ENCODE measurements at regions not wholly inside any gene's neighbourhood (a gene's known extent, or its start where the extent isn't known, plus 50 kb on each side); places are given as distances from the start of the nearest gene placed in this dataset.
"Not testable (repeated sequence)": the region's sequence is repeated elsewhere in the genome, so short reads cannot be mapped to it uniquely, and the experiment has no call there.

GRCh38 chr2:210963386-210963785 is 407.0 kb downstream of the CPS1 start:
- no peak for ATAC-seq

GRCh38 chr2:210964141-210964764 is 407.9 kb downstream of the CPS1 start:
- no peak for ATAC-seq

GRCh38 chr2:210965472-210965871 is 409.1 kb downstream of the CPS1 start:
- no peak for ATAC-seq

- no peak for ATAC-seq
Observed at GRCh38 chr2:210966330-210966729, 409.9 kb downstream of the CPS1 start.

GRCh38 chr2:210971431-210971830 is 415.0 kb downstream of the CPS1 start:
- ATAC-seq, result no peak

DNA sequence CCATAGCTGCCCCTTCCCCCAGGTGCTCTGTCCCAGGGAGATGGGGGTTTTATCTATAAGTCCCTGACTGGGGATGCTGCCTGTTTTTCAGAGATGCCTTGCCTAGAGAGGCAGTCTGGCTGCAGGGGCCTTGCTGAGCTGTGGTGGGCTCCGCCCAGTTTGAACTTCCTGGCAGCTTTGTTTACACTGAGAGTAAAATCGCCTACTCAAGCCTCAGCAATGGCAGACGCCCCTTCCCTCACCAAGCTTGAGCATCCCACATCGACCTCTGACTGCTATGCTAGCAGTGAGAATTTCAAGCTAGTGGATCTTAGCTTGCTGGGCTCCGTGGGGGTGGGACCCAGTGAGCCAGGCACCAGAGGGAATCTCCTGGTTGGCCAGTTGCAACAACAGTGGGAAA is 430.4 kb downstream of the CPS1 start:
- not testable (repeated sequence) for ATAC-seq

GRCh38 chr2:210991107-210991506 is 434.7 kb downstream of the CPS1 start:
- no peak for ATAC-seq

GRCh38 chr2:210994104-210994503 is 437.7 kb downstream of the CPS1 start:
- no peak for ATAC-seq

DNA sequence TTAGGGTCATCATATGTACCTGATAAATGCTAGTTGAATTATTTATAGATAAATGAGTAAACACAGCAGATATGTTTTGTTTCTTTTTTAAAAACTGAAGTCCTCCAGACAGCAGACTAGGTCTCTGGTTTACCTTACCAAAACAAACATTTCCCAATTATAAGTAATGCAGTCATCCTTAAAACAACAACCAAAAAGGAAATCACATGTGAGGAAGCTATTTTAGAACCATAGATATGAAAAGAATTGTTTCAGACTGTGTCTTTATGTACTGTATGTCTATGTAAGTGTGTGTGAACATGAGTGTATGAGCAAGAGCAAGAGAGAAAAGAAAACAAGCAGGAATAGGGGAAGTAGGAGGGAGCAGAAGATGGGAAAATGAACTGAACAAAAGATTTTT is 441.0 kb downstream of the CPS1 start:
- ATAC-seq, result no peak

DNA sequence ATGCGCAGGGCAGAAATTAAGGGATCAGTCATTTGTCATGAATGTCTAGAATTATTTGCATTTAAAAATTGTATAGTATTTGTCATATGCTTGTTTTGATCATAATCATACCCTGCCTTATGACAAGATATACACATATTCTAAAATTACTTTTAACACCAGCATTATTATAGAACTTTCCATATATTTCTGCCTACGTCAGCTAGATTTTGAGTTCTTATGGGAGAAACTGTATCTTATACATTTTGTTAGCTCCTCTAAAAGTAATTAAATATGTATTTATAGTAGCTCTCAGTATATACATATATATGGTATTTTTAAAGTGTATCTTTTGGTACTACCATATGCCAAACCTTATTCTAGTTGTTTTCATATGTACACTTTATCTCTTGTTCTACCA is 441.9 kb downstream of the CPS1 start:
- ATAC-seq, result no peak

GRCh38 chr2:211014376-211014775 is 458.0 kb downstream of the CPS1 start:
- no peak for ATAC-seq

- ATAC-seq, result no peak
Observed at GRCh38 chr2:211014906-211015305, 458.5 kb downstream of the CPS1 start.

- not testable (repeated sequence) for ATAC-seq
Observed at GRCh38 chr2:211025089-211025488, 468.7 kb downstream of the CPS1 start.

- no peak for ATAC-seq
Observed at GRCh38 chr2:211026109-211026508, 469.7 kb downstream of the CPS1 start.

DNA sequence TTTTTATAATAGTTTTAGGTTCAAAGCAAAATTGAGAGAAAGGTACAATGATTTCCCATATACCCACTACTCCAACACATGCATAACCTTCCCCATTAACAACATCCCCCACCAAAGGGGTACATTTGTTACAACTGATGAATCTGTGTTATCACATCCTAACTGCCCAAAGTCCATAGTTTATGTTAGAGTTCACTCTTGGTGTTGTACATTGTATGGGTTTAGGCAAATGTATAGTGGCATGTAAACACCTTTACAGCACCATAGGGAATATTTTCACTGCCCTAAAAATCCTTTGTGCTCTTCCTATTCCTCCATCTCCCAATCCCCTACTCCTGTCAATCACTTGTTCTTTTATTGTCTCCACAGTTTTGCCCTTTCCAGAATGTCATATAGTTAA is 471.6 kb downstream of the CPS1 start:
- ATAC-seq, result no peak

DNA sequence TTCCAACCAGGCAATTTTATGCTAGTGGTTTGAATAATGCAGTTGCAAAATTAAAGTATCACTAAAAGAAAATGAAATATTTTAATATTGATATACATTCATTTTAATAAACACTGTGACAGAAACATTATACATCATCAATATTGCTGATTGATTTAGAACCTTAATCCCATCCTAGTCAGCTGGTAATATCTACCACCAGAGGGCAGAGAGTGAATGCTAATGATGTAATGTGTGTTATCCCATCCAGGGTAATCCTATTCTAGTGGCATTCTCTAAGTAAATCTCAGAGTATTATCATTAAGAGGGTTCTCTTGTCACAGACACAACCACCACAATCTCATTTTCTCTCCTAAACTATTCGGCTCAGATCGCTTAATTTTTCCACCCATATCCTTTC is 477.4 kb downstream of the CPS1 start:
- ATAC-seq, result no peak

- no peak for ATAC-seq
Observed at GRCh38 chr2:211035548-211036185, 479.3 kb downstream of the CPS1 start.

DNA sequence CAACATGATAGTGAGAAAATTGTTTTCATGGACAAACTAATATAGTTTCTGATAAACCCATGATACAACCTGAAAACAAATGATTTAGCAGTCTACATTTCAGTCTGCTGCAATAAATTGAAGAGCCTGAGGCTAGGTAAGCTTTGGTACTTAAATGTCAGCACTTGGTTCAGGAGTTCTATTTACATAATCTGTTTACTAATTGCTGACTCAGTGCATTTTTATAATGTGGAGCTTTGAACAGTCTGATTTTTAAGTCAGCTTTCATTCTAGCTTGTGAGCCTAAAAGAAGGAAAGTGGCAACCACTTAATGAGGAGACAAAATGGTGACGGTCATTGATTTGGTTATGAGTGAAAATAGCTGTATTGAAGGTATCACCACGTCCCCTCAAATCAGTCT is 488.6 kb downstream of the CPS1 start:
- ATAC-seq, result no peak

DNA sequence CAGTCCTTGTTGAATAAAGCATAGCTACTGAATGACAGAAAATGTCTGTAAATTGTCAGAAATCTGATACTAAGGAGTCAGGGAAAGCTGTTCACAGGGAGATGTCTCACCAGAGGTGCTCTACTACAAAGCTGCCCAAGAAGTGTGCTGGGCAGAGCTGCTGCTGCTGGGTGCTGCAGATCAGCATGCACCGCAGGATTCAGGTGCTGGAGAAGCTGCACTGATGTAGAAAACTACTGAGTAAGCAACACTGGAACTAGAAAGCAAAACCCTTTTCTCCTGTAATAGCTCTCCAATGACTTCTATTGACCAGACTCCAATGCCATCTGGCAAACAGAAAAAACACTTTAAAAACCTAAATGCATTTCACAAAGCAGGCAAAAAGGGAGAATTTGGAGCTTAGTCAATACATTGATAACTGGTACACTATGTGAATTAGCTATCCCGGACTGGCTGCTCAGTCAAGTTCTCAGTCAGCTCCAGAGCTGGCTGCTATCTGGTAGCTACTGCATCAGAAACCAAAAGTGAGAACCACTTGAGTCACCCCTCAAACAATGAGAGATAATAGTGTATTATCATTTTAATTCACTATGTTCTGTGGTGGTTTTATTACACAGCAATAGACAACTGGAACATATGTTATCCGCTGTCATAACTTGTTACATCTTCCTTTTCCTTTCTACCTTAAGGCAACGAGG is 493.1 kb downstream of the CPS1 start:
- no peak for ATAC-seq

DNA sequence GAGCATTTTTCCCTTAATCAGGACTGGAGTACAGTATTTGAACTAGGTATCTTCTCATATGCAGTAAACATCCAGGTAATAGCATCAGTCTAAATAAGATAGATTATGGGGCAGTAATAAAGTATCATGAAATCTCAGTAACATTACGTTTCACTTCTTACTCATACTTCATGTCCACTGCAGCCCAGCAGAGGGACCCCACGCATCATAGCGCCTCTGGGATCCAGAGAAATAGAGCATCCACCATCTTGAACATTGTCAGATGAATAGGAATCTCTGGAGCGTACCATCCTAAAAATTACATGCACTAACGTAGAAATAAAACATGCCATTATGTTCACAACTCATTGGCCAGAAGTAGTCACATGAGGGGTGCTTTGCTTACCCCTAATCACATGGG is 499.0 kb downstream of the CPS1 start:
- no peak for ATAC-seq

DNA sequence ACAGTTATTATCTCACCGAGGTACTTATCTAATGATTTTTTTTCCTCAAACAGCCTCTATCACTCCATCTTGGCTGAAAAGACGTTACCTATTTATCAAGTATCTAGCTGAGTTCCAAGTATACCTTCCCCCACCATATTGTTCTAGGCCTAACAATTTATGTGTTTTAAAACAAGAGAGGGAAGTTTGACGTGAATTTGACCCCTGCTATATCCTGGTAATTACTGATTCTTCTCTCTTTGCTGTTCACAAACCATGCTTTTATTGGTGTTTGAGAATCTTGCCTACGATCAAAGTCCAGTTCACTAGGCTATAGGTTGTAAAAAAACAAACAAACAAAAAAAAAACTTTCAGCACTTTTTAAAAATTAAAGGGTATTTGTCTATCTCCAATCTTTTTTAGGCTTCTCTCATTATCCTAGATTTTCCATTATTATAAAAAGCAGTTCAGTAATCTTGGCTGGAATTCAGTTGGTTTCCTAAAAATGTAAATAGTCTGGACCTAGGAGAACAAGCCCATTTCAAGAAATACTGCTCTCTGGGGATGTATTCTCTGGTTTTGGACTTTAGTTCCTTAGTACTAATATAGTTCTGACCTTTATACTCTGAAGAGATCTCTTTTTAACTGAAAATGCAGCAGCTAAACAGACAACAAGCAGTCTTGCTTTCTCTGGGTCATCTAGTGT is 505.4 kb downstream of the CPS1 start:
- no peak for ATAC-seq

DNA sequence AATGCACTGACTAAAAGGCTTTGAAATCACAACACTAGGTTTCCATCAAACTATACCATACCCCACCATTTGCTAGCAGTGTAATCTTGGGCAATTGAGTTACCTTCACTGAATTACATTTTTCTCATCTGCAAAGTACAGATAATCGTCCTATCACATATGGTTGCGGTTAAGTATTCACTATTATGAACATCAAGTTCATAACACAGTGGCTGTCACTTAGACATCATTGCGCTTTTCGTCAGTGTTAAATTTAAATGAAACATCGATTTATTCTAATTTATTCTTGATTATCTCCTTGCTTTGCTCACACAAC is 505.9 kb downstream of the CPS1 start:
- ATAC-seq, result no peak

GRCh38 chr2:211067029-211067428 is 510.6 kb downstream of the CPS1 start:
- ATAC-seq, result no peak

Data from activated CD4-positive, CD25-positive, alpha-beta regulatory T cell treated with anti-CD3 and anti-CD28 coated beads, Interleukin-2, amount 50 U/mL, for 24 hours (primary cell).